ENCODE measurements at regions not wholly inside any gene's neighbourhood (a gene's known extent, or its start where the extent isn't known, plus 50 kb on each side); places are given as distances from the start of the nearest gene placed in this dataset.
A peak's percentile ranks its signal among the peaks of the same experiment; 100 is the strongest.

DNA sequence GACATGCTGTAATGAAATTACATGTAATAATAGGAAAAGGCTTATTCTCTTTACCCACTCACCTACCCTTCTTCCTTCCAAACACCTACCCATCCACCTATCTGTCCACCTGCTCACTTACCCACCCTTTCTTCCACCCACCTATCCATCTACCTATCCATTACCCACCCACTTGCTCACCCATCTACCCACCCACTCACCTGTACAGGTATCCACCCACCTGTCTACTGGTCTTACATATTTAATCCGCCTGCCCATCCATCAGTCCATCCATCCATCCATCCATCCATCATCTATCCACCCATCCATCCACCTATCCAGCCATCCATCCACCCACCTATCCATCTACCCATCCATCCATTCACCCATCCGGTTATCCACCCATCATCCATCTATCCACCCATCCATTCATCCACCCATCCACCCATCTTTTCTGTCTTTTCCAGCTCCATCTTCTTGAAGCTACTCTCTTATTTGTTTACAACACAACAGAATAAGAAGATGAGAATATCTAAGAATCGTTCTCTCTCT lies 133.3 kb upstream of the STX18 start:
- no peak overlapping the region for H3K4ac ChIP-seq (ENCODE audit: low read length)
- H4K8ac ChIP-seq (ENCODE audit: low read depth, low read length), result no peak overlapping the region
- no peak overlapping the region for H3K9ac ChIP-seq (ENCODE audit: low read depth, low read length, poor library complexity)
- no peak overlapping the region for H3K4me3 ChIP-seq (ENCODE audit: low read length in 2 of 2)
- no peak overlapping the region for H2BK5ac ChIP-seq (ENCODE audit: low read length)
- peaks cover 0 to 15% of the 10 kb centered on the region in 2 donors for H3K4me1 ChIP-seq (ENCODE audit: control insufficient read depth in 2 of 2, insufficient read depth in 1 of 2, low read depth in 1 of 2, low read length in 2 of 2)
- H3K14ac ChIP-seq (ENCODE audit: low read length), result no peak overlapping the region
- no peak overlapping the region for H3K27ac ChIP-seq (replicated peaks; ENCODE audit: low read length)
- no peak overlapping the region for H2BK120ac ChIP-seq (ENCODE audit: low read depth, low read length)
- no peak overlapping the region for H2AFZ ChIP-seq (ENCODE audit: low read length)
- no peaks in the 10 kb centered on the region for H3K79me1 ChIP-seq (ENCODE audit: low read depth, low read length)
- H4K91ac ChIP-seq (ENCODE audit: low read depth, low read length, poor library complexity), result no peak overlapping the region
- H3K18ac ChIP-seq (ENCODE audit: low read length), result no peak overlapping the region
- no peaks in the 10 kb centered on the region for H3K27me3 ChIP-seq (ENCODE audit: control insufficient read depth in 3 of 3, insufficient read depth in 3 of 3, low read depth in 1 of 3, low read length in 3 of 3)
- no peak overlapping the region for H3K23ac ChIP-seq (ENCODE audit: low read depth, low read length, poor library complexity)
- no peak overlapping the region for H3K4me2 ChIP-seq (ENCODE audit: insufficient read depth, low read length, poor library complexity, severe bottlenecking)
- DNase-seq (ENCODE audit: low spot score), result no peak
- H2BK12ac ChIP-seq (ENCODE audit: low read length), result no peak overlapping the region
- WGBS, 2 donors (ENCODE audit: extremely low coverage in 2 of 2, insufficient read length in 2 of 2, insufficient replicate concordance in 1 of 2), result no CpG with 5 or more reads among the region's 3 CpGs
- H3K36me3 ChIP-seq (replicated peaks in 1 of 2; ENCODE audit: control insufficient read depth in 2 of 2, insufficient read depth in 2 of 2, low read length in 2 of 2), result no peaks in the 10 kb centered on the region
- H3K9me3 ChIP-seq (replicated peaks in 1 of 2; ENCODE audit: control insufficient read depth in 2 of 2, insufficient read depth in 1 of 2, low read depth in 1 of 2, low read length in 2 of 2), result no peaks in the 10 kb centered on the region
- H2AK5ac ChIP-seq (ENCODE audit: low read depth, low read length), result no peak overlapping the region
- H2BK15ac ChIP-seq (ENCODE audit: low read length), result no peak overlapping the region

DNA sequence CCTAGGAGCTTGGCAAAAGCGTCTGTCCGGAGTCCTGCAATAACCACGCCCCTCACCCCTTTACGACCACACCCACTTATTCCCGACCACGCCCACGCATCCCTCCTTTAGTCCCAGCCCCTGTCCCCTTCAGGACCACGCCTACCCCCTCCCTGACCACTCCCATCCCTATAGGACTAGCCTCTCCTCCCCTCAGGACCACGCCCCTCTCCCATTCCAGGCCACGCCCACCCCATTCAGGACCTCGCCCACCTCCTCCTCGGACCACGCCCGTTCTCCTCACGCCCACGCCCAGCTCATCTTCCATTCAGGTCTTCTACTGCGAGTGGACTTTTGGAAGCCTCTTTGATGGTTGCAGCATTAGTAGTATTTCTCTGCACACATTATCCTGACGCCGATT lies 131.2 kb upstream of the STX18 start:
- Histone ChIP-seq H2BK12ac (ENCODE audit: low read length) (no peak overlapping the region), H3K9me3 (replicated peaks in 1 of 2; ENCODE audit: control insufficient read depth in 2 of 2, insufficient read depth in 1 of 2, low read depth in 1 of 2, low read length in 2 of 2) (no peaks in the 10 kb centered on the region), H3K4me3 (ENCODE audit: low read length in 2 of 2) (no peak overlapping the region), H3K18ac (ENCODE audit: low read length) (no peak overlapping the region), H3K79me1 (ENCODE audit: low read depth, low read length) (no peaks in the 10 kb centered on the region), H2AK5ac (ENCODE audit: low read depth, low read length) (no peak overlapping the region), H3K4me2 (ENCODE audit: insufficient read depth, low read length, poor library complexity, severe bottlenecking) (no peak overlapping the region), H3K27ac (replicated peaks; ENCODE audit: low read length) (no peak overlapping the region), H3K23ac (ENCODE audit: low read depth, low read length, poor library complexity) (no peak overlapping the region), H3K14ac (ENCODE audit: low read length) (no peak overlapping the region), H3K9ac (ENCODE audit: low read depth, low read length, poor library complexity) (no peak overlapping the region), H3K36me3 (replicated peaks in 1 of 2; ENCODE audit: control insufficient read depth in 2 of 2, insufficient read depth in 2 of 2, low read length in 2 of 2) (no peaks in the 10 kb centered on the region), H4K91ac (ENCODE audit: low read depth, low read length, poor library complexity) (no peak overlapping the region), H2AFZ (ENCODE audit: low read length) (no peak overlapping the region), H3K27me3 (ENCODE audit: control insufficient read depth in 3 of 3, insufficient read depth in 3 of 3, low read depth in 1 of 3, low read length in 3 of 3) (no peaks in the 10 kb centered on the region), H2BK120ac (ENCODE audit: low read depth, low read length) (no peak overlapping the region), H3K4ac (ENCODE audit: low read length) (no peak overlapping the region), H3K4me1 (ENCODE audit: control insufficient read depth in 2 of 2, insufficient read depth in 1 of 2, low read depth in 1 of 2, low read length in 2 of 2) (peaks cover 0 to 23% of the 10 kb centered on the region in 2 donors), H4K8ac (ENCODE audit: low read depth, low read length) (no peak overlapping the region), H2BK15ac (ENCODE audit: low read length) (no peak overlapping the region), H2BK5ac (ENCODE audit: low read length) (no peak overlapping the region)
- no CpG with 5 or more reads among the region's 19 CpGs for WGBS, 2 donors (ENCODE audit: extremely low coverage in 2 of 2, insufficient read length in 2 of 2, insufficient replicate concordance in 1 of 2)
- peak; percentile 59 for DNase-seq (ENCODE audit: low spot score)

DNA sequence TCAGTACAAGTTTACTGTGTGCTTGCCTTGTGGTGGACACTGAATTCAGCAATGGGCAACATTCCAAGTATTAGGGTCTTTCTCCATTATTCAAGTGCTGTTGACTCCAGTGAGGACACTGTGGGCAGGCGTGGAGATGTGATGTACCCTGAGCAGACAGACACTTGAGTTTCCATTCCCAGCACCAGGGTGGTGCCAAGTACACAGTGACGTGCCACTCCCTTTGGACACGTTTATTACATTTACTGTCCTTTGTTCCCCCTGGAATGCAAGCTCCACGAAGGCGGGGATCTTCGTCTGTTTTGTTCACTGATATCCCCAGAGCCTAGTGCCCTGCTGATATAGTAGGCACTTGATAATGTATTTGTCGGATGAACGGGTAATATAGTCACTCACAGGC lies 130.6 kb upstream of the STX18 start:
- Histone ChIP-seq H2BK120ac (ENCODE audit: low read depth, low read length) (no peak overlapping the region), H3K23ac (ENCODE audit: low read depth, low read length, poor library complexity) (no peak overlapping the region), H4K8ac (ENCODE audit: low read depth, low read length) (no peak overlapping the region), H2AFZ (ENCODE audit: low read length) (no peak overlapping the region), H3K27ac (replicated peaks; ENCODE audit: low read length) (no peak overlapping the region), H3K27me3 (ENCODE audit: control insufficient read depth in 3 of 3, insufficient read depth in 3 of 3, low read depth in 1 of 3, low read length in 3 of 3) (no peaks in the 10 kb centered on the region), H3K9me3 (replicated peaks in 1 of 2; ENCODE audit: control insufficient read depth in 2 of 2, insufficient read depth in 1 of 2, low read depth in 1 of 2, low read length in 2 of 2) (no peaks in the 10 kb centered on the region), H3K9ac (ENCODE audit: low read depth, low read length, poor library complexity) (no peak overlapping the region), H3K4me1 (ENCODE audit: control insufficient read depth in 2 of 2, insufficient read depth in 1 of 2, low read depth in 1 of 2, low read length in 2 of 2) (peaks cover 2 to 22% of the 10 kb centered on the region in 2 donors), H2BK12ac (ENCODE audit: low read length) (no peak overlapping the region), H3K14ac (ENCODE audit: low read length) (no peak overlapping the region), H3K36me3 (replicated peaks in 1 of 2; ENCODE audit: control insufficient read depth in 2 of 2, insufficient read depth in 2 of 2, low read length in 2 of 2) (no peaks in the 10 kb centered on the region), H3K79me1 (ENCODE audit: low read depth, low read length) (no peaks in the 10 kb centered on the region), H2BK15ac (ENCODE audit: low read length) (no peak overlapping the region), H2BK5ac (ENCODE audit: low read length) (no peak overlapping the region), H4K91ac (ENCODE audit: low read depth, low read length, poor library complexity) (no peak overlapping the region), H3K4ac (ENCODE audit: low read length) (no peak overlapping the region), H2AK5ac (ENCODE audit: low read depth, low read length) (no peak overlapping the region), H3K4me2 (ENCODE audit: insufficient read depth, low read length, poor library complexity, severe bottlenecking) (no peak overlapping the region), H3K18ac (ENCODE audit: low read length) (no peak overlapping the region), H3K4me3 (ENCODE audit: low read length in 2 of 2) (no peak overlapping the region)
- no peak for DNase-seq (ENCODE audit: low spot score)
- WGBS, 2 donors (ENCODE audit: extremely low coverage in 2 of 2, insufficient read length in 2 of 2, insufficient replicate concordance in 1 of 2), result no CpG with 5 or more reads among the region's 8 CpGs

DNA sequence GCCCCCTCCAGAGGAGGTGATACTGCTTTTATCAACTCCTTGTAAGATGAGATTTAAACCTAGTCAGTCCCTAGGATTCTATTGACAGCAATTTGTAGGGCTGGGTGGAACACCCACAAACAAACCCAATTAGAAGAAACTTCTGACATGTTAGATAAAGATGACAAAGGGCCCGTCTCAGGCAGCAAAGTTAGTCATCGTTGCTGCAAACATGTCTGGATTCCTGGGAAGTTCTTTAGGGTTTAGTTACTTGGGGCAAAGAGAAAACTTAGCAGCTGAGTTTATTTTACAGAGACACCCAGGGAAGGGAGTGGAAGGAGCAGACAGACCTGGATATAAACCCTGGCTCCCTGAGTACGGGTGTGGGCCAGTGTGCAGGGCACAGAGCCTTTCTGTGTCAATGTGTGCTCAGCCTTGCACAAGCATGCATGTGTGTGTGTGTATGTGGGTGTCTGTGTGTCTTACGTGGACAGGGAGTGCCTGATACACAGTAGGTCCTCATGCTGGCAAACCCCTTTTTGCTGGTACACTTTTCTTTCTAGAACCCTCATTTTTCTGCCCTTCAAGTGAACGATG lies 130.0 kb upstream of the STX18 start:
- H4K8ac ChIP-seq (ENCODE audit: low read depth, low read length), result no peak overlapping the region
- H3K36me3 ChIP-seq (replicated peaks in 1 of 2; ENCODE audit: control insufficient read depth in 2 of 2, insufficient read depth in 2 of 2, low read length in 2 of 2), result no peaks in the 10 kb centered on the region
- no CpG with 5 or more reads among the region's 5 CpGs for WGBS, 2 donors (ENCODE audit: extremely low coverage in 2 of 2, insufficient read length in 2 of 2, insufficient replicate concordance in 1 of 2)
- H2BK5ac ChIP-seq (ENCODE audit: low read length), result no peak overlapping the region
- H3K18ac ChIP-seq (ENCODE audit: low read length), result no peak overlapping the region
- H2AFZ ChIP-seq (ENCODE audit: low read length), result no peak overlapping the region
- DNase-seq (ENCODE audit: low spot score), result no peak
- H3K4me1 ChIP-seq (ENCODE audit: control insufficient read depth in 2 of 2, insufficient read depth in 1 of 2, low read depth in 1 of 2, low read length in 2 of 2), result peaks cover 8 to 22% of the 10 kb centered on the region in 2 donors
- H4K91ac ChIP-seq (ENCODE audit: low read depth, low read length, poor library complexity), result no peak overlapping the region
- H3K4me2 ChIP-seq (ENCODE audit: insufficient read depth, low read length, poor library complexity, severe bottlenecking), result no peak overlapping the region
- no peak overlapping the region for H3K14ac ChIP-seq (ENCODE audit: low read length)
- H3K9ac ChIP-seq (ENCODE audit: low read depth, low read length, poor library complexity), result no peak overlapping the region
- no peak overlapping the region for H3K27ac ChIP-seq (replicated peaks; ENCODE audit: low read length)
- no peak overlapping the region for H2AK5ac ChIP-seq (ENCODE audit: low read depth, low read length)
- H3K27me3 ChIP-seq (ENCODE audit: control insufficient read depth in 3 of 3, insufficient read depth in 3 of 3, low read depth in 1 of 3, low read length in 3 of 3), result no peaks in the 10 kb centered on the region
- no peak overlapping the region for H2BK12ac ChIP-seq (ENCODE audit: low read length)
- H3K4me3 ChIP-seq (ENCODE audit: low read length in 2 of 2), result no peak overlapping the region
- no peak overlapping the region for H3K4ac ChIP-seq (ENCODE audit: low read length)
- H2BK15ac ChIP-seq (ENCODE audit: low read length), result no peak overlapping the region
- H3K9me3 ChIP-seq (replicated peaks in 1 of 2; ENCODE audit: control insufficient read depth in 2 of 2, insufficient read depth in 1 of 2, low read depth in 1 of 2, low read length in 2 of 2), result no peaks in the 10 kb centered on the region
- H2BK120ac ChIP-seq (ENCODE audit: low read depth, low read length), result no peak overlapping the region
- H3K79me1 ChIP-seq (ENCODE audit: low read depth, low read length), result no peaks in the 10 kb centered on the region
- no peak overlapping the region for H3K23ac ChIP-seq (ENCODE audit: low read depth, low read length, poor library complexity)
